HG03558 (cell line): ENCODE measurements at regions not wholly inside any gene's neighbourhood (a gene's known extent, or its start where the extent isn't known, plus 50 kb on each side); places are given as distances from the start of the nearest gene placed in this dataset.
"Not testable (repeated sequence)": the region's sequence is repeated elsewhere in the genome, so short reads cannot be mapped to it uniquely, and the experiment has no call there.

Source experiments
- ATAC-seq: cut with Tn5 transposase; IDR thresholded peaks from one replicate; pipeline ENCODE4 v1.9.1; 2021; ENCODE audit warnings: moderate number of reproducible peaks; ENCODE audit not compliant: unreplicated experiment; ENCODE audit errors: extremely low read depth

GRCh38 chr4:104879854-104880253 lies 266.8 kb upstream of the TET2 start:
- no peak for ATAC-seq

- no peak for ATAC-seq
Observed at GRCh38 chr4:104881136-104881886, 265.4 kb upstream of the TET2 start.

DNA sequence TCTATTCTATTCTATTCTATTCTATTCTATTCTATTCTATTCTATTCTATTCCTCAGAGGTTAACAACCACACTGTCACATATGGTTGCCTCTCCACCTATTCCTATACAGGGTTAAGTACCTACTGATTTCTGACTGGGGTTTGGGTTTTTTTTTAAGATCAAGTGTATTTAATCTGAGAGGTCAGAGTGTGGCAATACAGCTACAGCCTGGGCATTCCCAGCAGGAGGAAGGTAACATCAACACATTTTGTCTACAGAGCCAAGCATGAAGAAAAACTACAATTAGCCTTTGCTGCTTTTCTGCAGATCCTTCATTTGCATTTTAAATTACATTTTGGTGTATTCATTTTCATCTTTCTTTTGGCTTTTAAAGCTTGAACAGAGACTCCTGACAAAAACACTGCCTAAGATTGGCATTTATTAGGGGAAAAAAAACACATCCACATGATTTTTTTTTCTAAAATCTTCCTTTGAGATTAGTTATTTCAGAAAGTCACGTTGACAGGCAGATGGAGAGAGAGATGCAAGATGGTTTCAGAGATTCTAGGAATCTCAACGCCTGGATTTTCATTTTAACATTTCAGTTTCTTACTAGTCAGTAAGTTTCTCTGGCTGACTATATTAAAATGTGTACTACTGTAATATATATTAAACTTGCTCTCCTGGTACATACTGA lies 255.9 kb upstream of the TET2 start:
- no peak for ATAC-seq

DNA sequence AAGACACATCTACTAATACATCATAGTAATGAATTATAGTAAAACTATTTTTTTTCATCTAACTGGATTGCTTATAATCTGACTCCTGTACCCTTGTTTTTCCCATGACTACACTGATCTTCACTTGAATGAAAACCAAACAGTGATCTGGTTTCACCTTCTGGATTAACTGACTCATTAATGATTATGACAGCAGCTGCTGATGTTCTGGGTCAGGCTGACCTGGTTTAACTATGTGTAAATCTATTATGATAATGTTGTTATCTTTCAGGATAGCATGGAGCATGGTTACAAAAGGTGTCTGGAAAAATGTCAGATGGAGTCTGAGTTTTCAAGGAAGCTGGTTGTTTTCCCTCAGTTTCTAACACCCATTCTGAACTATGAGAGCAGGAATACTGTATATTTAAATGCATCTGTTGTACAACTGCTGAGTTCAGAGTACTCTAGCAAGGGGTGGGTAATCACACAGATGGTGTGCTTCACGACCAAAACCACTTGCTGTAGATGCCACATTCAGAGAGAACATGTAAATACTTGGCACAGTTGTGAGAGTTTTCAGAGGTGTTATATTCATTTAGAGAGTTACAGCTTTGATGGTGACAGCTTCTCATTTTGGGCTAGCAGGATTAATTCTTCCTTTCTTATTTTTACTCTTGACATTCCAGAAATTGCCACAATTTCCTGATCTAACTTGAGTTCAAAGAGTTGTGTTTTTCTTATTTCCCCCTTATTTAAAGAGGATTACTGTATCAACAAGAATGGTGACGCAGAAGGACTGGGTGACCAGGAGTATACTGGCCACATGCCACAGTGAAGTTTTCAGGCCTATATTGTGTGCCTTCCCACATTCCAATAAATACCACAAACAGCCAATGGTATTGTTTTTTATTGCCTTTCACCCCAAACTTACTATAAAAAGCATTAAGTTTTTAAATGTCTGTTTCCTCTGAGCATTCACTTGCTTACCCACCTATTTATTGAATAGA lies 249.7 kb upstream of the TET2 start:
- ATAC-seq, result peak; percentile 62

DNA sequence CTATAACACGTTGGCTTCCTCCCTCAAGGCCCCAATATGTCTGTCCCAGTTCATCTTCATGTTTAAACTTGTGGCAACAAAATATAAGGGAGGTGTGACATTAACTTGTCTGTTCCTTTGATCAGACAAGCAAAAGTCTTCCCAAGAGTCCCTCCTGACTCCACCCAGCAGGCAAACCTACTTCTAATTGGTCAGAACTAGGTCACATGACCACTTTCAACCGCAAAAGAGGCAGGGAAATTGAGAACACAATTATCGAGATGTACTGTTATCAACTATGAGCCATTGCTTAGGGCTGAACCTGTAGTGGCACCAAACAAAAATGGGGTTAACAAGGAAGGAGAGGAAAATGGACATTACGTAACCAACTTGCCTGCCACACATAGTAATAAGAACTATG lies 246.8 kb upstream of the TET2 start:
- no peak for ATAC-seq

- no peak for ATAC-seq
Observed at GRCh38 chr4:104901438-104901837, 245.2 kb upstream of the TET2 start.

DNA sequence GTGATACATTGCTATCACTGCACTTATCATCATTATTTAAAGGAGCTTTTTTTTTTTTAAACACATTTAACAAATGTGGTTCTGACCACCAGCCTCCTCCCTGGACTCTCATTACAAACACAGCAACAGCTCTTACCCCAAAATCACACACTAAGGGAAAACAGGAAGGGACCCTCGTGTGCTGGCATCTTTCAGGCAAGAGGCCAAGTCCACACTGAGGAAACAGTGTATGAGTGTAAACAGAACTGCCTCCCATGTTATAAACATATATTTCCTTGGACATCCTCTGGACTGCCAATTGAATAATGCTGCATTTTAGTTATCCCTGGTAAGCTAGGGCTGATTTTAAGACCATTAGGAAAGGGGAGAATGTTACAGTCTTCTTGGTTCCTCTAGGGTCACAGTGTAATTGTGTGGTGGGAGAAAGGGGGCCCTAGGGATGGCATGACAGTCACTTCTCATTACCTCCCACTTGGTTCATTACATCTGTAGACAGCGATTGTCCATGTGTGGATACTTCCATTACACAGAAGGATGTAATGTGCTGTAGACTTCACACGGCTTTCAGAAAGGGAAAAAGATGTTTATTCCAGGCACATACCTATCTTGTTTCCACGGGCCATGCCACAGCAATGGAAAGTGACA lies 244.6 kb upstream of the TET2 start:
- ATAC-seq, result no peak

GRCh38 chr4:104905065-104905464 lies 241.6 kb upstream of the TET2 start:
- no peak for ATAC-seq

- ATAC-seq, result no peak
Observed at GRCh38 chr4:104905546-104905945, 241.1 kb upstream of the TET2 start.

GRCh38 chr4:104906276-104906675 lies 240.4 kb upstream of the TET2 start:
- ATAC-seq, result no peak

- ATAC-seq, result no peak
Observed at GRCh38 chr4:104907074-104907649, 239.5 kb upstream of the TET2 start.

GRCh38 chr4:104907991-104908390 lies 238.7 kb upstream of the TET2 start:
- no peak for ATAC-seq

- no peak for ATAC-seq
Observed at GRCh38 chr4:104909376-104909775, 237.3 kb upstream of the TET2 start.

DNA sequence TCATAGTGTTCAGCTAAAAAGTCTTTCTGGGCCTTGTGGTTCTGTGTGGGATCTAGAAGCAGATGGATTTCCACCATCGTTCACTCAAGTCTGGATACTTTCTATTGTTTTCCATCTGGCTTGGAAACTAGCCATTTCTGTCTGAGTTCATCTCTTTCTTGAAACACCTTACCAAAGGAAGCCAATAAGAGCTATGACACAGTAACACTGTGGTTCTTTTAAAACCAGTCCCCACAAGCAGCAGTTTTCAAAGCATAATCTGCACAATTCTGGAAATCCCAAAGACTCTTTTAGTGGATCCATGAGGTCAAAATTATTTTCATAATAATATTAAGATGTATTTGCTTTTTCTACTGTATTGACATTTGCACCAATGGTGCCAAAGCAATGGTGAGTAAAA lies 234.2 kb upstream of the TET2 start:
- ATAC-seq, result no peak

GRCh38 chr4:104915373-104915772 lies 231.3 kb upstream of the TET2 start:
- no peak for ATAC-seq

DNA sequence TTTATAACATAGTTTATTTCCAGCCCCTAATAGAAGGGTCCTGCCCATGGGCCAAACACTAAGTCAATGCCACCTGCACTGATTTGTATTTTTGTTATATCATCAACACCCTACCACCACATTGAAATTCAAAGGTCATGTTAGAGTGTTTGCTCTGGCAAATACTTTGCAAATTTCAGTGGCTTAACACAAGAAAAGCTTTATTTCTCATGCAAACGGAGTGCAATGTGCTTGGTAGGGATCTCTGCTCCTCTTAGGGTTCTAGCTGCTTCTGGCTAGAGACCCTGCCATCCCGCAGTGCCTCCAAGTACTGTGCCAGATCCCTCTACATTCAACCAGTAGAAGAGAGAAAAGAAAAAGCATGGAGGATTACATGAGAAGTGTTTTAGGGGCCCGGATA lies 230.8 kb upstream of the TET2 start:
- no peak for ATAC-seq

DNA sequence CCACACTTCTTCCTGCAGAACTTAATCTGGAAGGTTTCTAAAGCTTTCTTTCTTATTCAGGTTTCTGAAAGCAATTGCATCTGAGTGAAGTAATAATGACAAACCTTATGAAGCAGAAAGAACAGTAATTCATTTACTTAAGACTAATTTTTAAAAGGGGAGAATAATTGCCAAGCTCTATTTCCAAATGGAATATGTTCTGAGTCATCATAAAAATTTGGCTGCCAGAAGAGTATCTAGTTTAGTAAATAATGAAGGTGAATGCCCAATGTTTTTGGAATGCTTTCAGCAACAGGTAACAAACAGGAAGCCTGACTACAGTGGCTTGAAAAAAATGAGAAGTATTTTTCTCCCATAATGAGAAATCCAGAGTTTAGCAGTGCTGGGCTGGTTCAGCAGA lies 227.3 kb upstream of the TET2 start:
- no peak for ATAC-seq

DNA sequence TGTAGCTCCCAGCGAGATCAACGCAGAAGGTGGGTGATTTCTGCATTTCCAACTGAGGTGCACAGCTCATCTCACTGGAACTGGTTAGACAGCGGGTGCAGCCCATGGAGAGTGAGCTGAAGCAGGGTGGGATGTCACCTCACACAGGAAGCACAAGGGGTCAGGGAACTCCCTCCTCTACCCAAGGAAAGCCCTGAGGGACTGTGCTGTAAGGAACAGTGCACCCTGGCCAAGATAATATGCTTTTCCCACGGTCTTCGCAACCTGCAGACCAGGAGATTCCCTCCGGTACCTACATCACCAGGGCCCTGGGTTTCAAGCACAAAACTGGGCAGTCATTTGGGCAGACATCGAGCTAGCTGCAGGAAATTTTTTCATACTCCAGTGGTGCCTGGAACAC lies 216.4 kb upstream of the TET2 start:
- ATAC-seq, result no peak

- not testable (repeated sequence) for ATAC-seq
Observed at GRCh38 chr4:104930745-104931736, 215.6 kb upstream of the TET2 start.
